GM23338 (cell line): ENCODE measurements at regions not wholly inside any gene's neighbourhood (a gene's known extent, or its start where the extent isn't known, plus 50 kb on each side); places are given as distances from the start of the nearest gene placed in this dataset.

ENCODE experiments used
- ATAC-seq: fragments of 200-7000 bp; cut with Tn5 transposase; 3 replicates; pipeline ENCODE4 v1.9.1; 2020
- DNase-seq: peaks from one replicate; pipeline ENCODE4 v3.0.0-alpha.2; 2015; ENCODE audit warnings: low spot score
- H2AFZ ChIP-seq: fragments of 200-600 bp; sonication (generic); 2 replicates; pipeline ENCODE4 v1.8.0; 2016; ENCODE audit warnings: antibody characterized with exemption, mild to moderate bottlenecking, moderate library complexity
- H3F3A ChIP-seq: fragments of 200-600 bp; sonication (generic); replicated peaks from 2 replicates; pipeline ENCODE4 v1.8.0; 2017; ENCODE audit warnings: antibody characterized with exemption, mixed run types, low read depth
- H3K27ac ChIP-seq: fragments of 200-600 bp; sonication (generic); 2 replicates; pipeline ENCODE4 v1.6.1; 2016; ENCODE audit warnings: low read depth
- H3K27me3 ChIP-seq: fragments of 200-600 bp; sonication (generic); 2 replicates; pipeline ENCODE4 v1.8.0; 2016; ENCODE audit warnings: mild to moderate bottlenecking, mixed run types, moderate library complexity; ENCODE audit not compliant: insufficient read depth
- H3K36me3 ChIP-seq: fragments of 200-600 bp; sonication (generic); 2 replicates; pipeline ENCODE4 v1.8.0; 2016; ENCODE audit warnings: mild to moderate bottlenecking; ENCODE audit not compliant: insufficient read depth
- H3K4me1 ChIP-seq: fragments of 200-600 bp; sonication (generic); 2 replicates; pipeline ENCODE4 v1.8.0; 2016; ENCODE audit warnings: mild to moderate bottlenecking, moderate library complexity; ENCODE audit not compliant: insufficient read depth
- H3K4me2 ChIP-seq: fragments of 200-600 bp; sonication (generic); 2 replicates; pipeline ENCODE4 v1.7.1; 2017; ENCODE audit warnings: mixed run types
- H3K4me3 ChIP-seq: fragments of 200-600 bp; sonication (generic); 2 replicates; pipeline ENCODE4 v1.6.1; 2016; ENCODE audit warnings: mixed run types
- H3K79me2 ChIP-seq: fragments of 200-600 bp; sonication (generic); replicated peaks from 2 replicates; pipeline ENCODE4 v1.8.0; 2017; ENCODE audit warnings: mild to moderate bottlenecking; ENCODE audit not compliant: insufficient read depth
- H3K9me2 ChIP-seq: fragments of 200-600 bp; sonication (generic); 2 replicates; pipeline ENCODE4 v1.8.0; 2017; ENCODE audit not compliant: insufficient read depth
- H4K20me1 ChIP-seq: fragments of 200-600 bp; sonication (generic); replicated peaks from 2 replicates; pipeline ENCODE4 v1.8.0; 2017; ENCODE audit warnings: mild to moderate bottlenecking; ENCODE audit not compliant: insufficient read depth
- H3K27ac Mint-ChIP-seq: 2 replicates; pipeline ENCODE4 v1.8.0; 2020; ENCODE audit warnings: inconsistent platforms, mild to moderate bottlenecking, moderate library complexity, mixed read lengths
- H3K27me3 Mint-ChIP-seq: 3 replicates; pipeline ENCODE4 v1.8.0; 2022; ENCODE audit warnings: low read depth, mild to moderate bottlenecking, moderate library complexity, mixed read lengths, inconsistent platforms; ENCODE audit not compliant: insufficient read depth, poor library complexity
- H3K36me3 Mint-ChIP-seq: 3 replicates; pipeline ENCODE4 v1.8.0; 2021; ENCODE audit warnings: low read depth, mild to moderate bottlenecking, inconsistent platforms, moderate library complexity, mixed read lengths
- H3K4me1 Mint-ChIP-seq: 3 replicates; pipeline ENCODE4 v1.8.0; 2020; ENCODE audit warnings: mild to moderate bottlenecking, inconsistent platforms, mixed read lengths
- H3K4me3 Mint-ChIP-seq: 3 replicates; pipeline ENCODE4 v1.8.0; 2021; ENCODE audit warnings: moderate library complexity, mild to moderate bottlenecking, inconsistent platforms, mixed read lengths
- H3K9me3 Mint-ChIP-seq: 3 replicates; pipeline ENCODE4 v1.8.0; 2020; ENCODE audit warnings: moderate library complexity, mild to moderate bottlenecking, inconsistent platforms, mixed read lengths
- CREB1 ChIP-seq: fragments of 250-450 bp; sonication (Bioruptor Pico); IDR thresholded peaks from 2 replicates; pipeline ENCODE4 v1.5.0; 2020; ENCODE audit warnings: low read depth, mild to moderate bottlenecking, moderate library complexity
- ETS1 ChIP-seq: IDR thresholded peaks from 2 replicates; pipeline ENCODE4 v1.6.1; 2016; ENCODE audit warnings: antibody characterized with exemption
- EZH2phosphoT487 ChIP-seq: fragments of 200-600 bp; sonication (generic); IDR thresholded peaks from one replicate; pipeline ENCODE4 v1.8.1; 2018; ENCODE audit warnings: antibody characterized with exemption; ENCODE audit not compliant: unreplicated experiment
- JUNB ChIP-seq: IDR thresholded peaks from one replicate; pipeline ENCODE4 v1.6.1; 2016; ENCODE audit warnings: antibody characterized with exemption; ENCODE audit not compliant: unreplicated experiment
- NANOG ChIP-seq: IDR thresholded peaks from 2 replicates; pipeline ENCODE4 v1.6.1; 2016; ENCODE audit warnings: antibody characterized with exemption, borderline replicate concordance
- POLR2AphosphoS5 ChIP-seq: IDR thresholded peaks from 2 replicates; pipeline ENCODE4 v1.6.1; 2016; ENCODE audit warnings: antibody characterized with exemption, low read depth
- REST ChIP-seq: IDR thresholded peaks from one replicate; pipeline ENCODE4 v1.6.1; 2018; ENCODE audit warnings: antibody characterized with exemption; ENCODE audit not compliant: unreplicated experiment
- STAT1 ChIP-seq: IDR thresholded peaks from one replicate; pipeline ENCODE4 v1.6.1; 2016; ENCODE audit warnings: antibody characterized with exemption; ENCODE audit not compliant: unreplicated experiment
- ZNF114 ChIP-seq: fragments of 250-450 bp; sonication (Bioruptor Pico); IDR thresholded peaks from 2 replicates; pipeline ENCODE4 v1.5.0; 2020; ENCODE audit warnings: mild to moderate bottlenecking, moderate library complexity
- ZNF331 ChIP-seq: fragments of 250-450 bp; sonication (Bioruptor Pico); IDR thresholded peaks from 2 replicates; pipeline ENCODE4 v1.5.0; 2020; ENCODE audit warnings: low read depth, mild to moderate bottlenecking, moderate library complexity
- ZNF462 ChIP-seq: fragments of 250-450 bp; sonication (Bioruptor Pico); IDR thresholded peaks from 2 replicates; pipeline ENCODE4 v1.5.0; 2020; ENCODE audit warnings: mild to moderate bottlenecking, moderate library complexity

- Histone ChIP-seq H3K79me2 (no peaks in the 10 kb centered on the region), H3K4me3 (no peak overlapping the region), H3K27me3 (no peaks in the 10 kb centered on the region), H3K9me2 (0 out of 2 replicates have a peak, but pooled peaks cover 4% of the 10 kb centered on the region), H3F3A (no peaks in the 10 kb centered on the region), H3K27ac (no peak overlapping the region), H3K36me3 (0 out of 2 replicates have a peak, but pooled peaks cover 3% of the 10 kb centered on the region), H3K4me2 (no peak overlapping the region), H2AFZ (no peak overlapping the region), H3K4me1 (no peaks in the 10 kb centered on the region), H4K20me1 (no peaks in the 10 kb centered on the region)
- Mint-ChIP-seq H3K36me3 (no peaks in the 10 kb centered on the region), H3K27me3 (peaks cover 3% of the 10 kb centered on the region), H3K4me1 (no peaks in the 10 kb centered on the region; the same call in 2 of the 3 replicates), H3K27ac (no peak overlapping the region), H3K9me3 (peaks cover 3% of the 10 kb centered on the region; the same call in 2 of the 3 replicates), H3K4me3 (no peak overlapping the region)
- ATAC-seq (no peak), DNase-seq (no peak)
- TF ChIP-seq STAT1 = no peak
- no peak for TF ChIP-seq NANOG
- TF ChIP-seq EZH2phosphoT487 = no peak
- TF ChIP-seq ZNF331 (CRISPR knock-in tag) = no peak
These were observed 285.7 kb upstream of the ADRA1B start for GRCh38 chr5:159630545-159630944.

GRCh38 chr5:159631001-159631400 is 285.3 kb upstream of the ADRA1B start:
- no peak for DNase-seq
- no peaks in the 10 kb centered on the region for H4K20me1 ChIP-seq
- H3K4me3 ChIP-seq = no peak overlapping the region
- 0 out of 2 replicates have a peak, but pooled peaks cover 3% of the 10 kb centered on the region for H3K36me3 ChIP-seq
- Mint-ChIP-seq H3K4me3 (no peak overlapping the region), H3K27ac (no peak overlapping the region), H3K9me3 (peaks cover 3% of the 10 kb centered on the region; the same call in 2 of the 3 replicates), H3K27me3 (peaks cover 3% of the 10 kb centered on the region), H3K4me1 (peaks cover 5% of the 10 kb centered on the region; the same call in 2 of the 3 replicates), H3K36me3 (no peaks in the 10 kb centered on the region)
- H3K4me2 ChIP-seq = no peak overlapping the region
- H3K79me2 ChIP-seq = no peaks in the 10 kb centered on the region
- ATAC-seq = no peak
- 0 out of 2 replicates have a peak, but pooled peaks cover 4% of the 10 kb centered on the region for H3K9me2 ChIP-seq
- H3F3A ChIP-seq = no peaks in the 10 kb centered on the region
- no peak overlapping the region for H2AFZ ChIP-seq
- H3K27ac ChIP-seq = no peak overlapping the region
- H3K27me3 ChIP-seq = no peaks in the 10 kb centered on the region
- no peaks in the 10 kb centered on the region for H3K4me1 ChIP-seq
- no peak for TF ChIP-seq EZH2phosphoT487
- no peak for TF ChIP-seq NANOG
- no peak for TF ChIP-seq JUNB
- TF ChIP-seq CREB1 (CRISPR knock-in tag) = no peak
- TF ChIP-seq ZNF462 (CRISPR knock-in tag) = no peak
- no peak for TF ChIP-seq STAT1
- TF ChIP-seq POLR2AphosphoS5 = no peak
- TF ChIP-seq ETS1 = no peak
- no peak for TF ChIP-seq ZNF114 (CRISPR knock-in tag)
- TF ChIP-seq REST = no peak
